IMR-90 (cell line): ENCODE measurements at regions not wholly inside any gene's neighbourhood (a gene's known extent, or its start where the extent isn't known, plus 50 kb on each side); places are given as distances from the start of the nearest gene placed in this dataset.

Experiments used
- ATAC-seq: fragments of 200-7000 bp; cut with Tn5 transposase; 2 replicates; pipeline ENCODE4 v1.9.1; 2020; ENCODE audit warnings: low read depth, mild to moderate bottlenecking, moderate library complexity
- BruUV-seq: library from RNA; stranded (reverse); fragments of 400-500 nt; replicated peaks from 2 replicates; lab custom pipeline; 2021; lab: Mats Ljungman, UMichigan
- CTCF ChIA-PET: fragments of 300-600 bp; formaldehyde crosslinking; extraction: SDS; loops from one replicate; lab custom pipeline; 2021; ENCODE audit warnings: antibody characterized with exemption; lab: Yijun Ruan, JAX
- POLR2A ChIA-PET: fragments of 300-600 bp; sonication (Branson Sonifier 250); formaldehyde crosslinking; loops from one replicate; lab custom pipeline; 2022; ENCODE audit warnings: antibody characterized with exemption; ENCODE audit not compliant: unreplicated experiment; lab: Charles Lee
- DNase-seq: peaks from one replicate; pipeline ENCODE4 v3.0.0; 2013
- H2AFZ ChIP-seq: replicated peaks from 2 replicates; pipeline ENCODE3; 2013; ENCODE audit warnings: low read length, mild to moderate bottlenecking; ENCODE audit not compliant: poor library complexity
- H2AK5ac ChIP-seq: 2 replicates; pipeline ENCODE4 v1.6.1; 2013; ENCODE audit warnings: low read depth, low read length, inconsistent platforms
- H2AK9ac ChIP-seq: replicated peaks from 2 replicates; pipeline ENCODE3; 2013; ENCODE audit warnings: mild to moderate bottlenecking, low read depth, low read length, moderate library complexity; ENCODE audit not compliant: poor library complexity
- H2BK120ac ChIP-seq: 2 replicates; pipeline ENCODE4 v1.6.1; 2013; ENCODE audit warnings: low read depth, low read length, inconsistent platforms
- H2BK15ac ChIP-seq: 3 replicates; pipeline ENCODE4 v1.6.1; 2013; ENCODE audit warnings: low read depth, low read length, inconsistent platforms
- H2BK20ac ChIP-seq: 2 replicates; pipeline ENCODE4 v1.6.1; 2013; ENCODE audit warnings: low read depth, mild to moderate bottlenecking, inconsistent platforms, low read length, moderate library complexity
- H2BK5ac ChIP-seq: 2 replicates; pipeline ENCODE4 v1.6.1; 2013; ENCODE audit warnings: mild to moderate bottlenecking, low read depth, low read length, inconsistent platforms; ENCODE audit not compliant: poor library complexity, severe bottlenecking
- H3K14ac ChIP-seq: replicated peaks from 2 replicates; pipeline ENCODE4 v1.6.1; 2013; ENCODE audit warnings: low read depth, low read length, inconsistent platforms
- H3K18ac ChIP-seq: 2 replicates; pipeline ENCODE4 v1.6.1; 2013; ENCODE audit warnings: low read depth, low read length, control low read depth
- H3K23ac ChIP-seq: 2 replicates; pipeline ENCODE4 v1.6.1; 2013; ENCODE audit warnings: low read depth, low read length, inconsistent platforms
- H3K27ac ChIP-seq: 2 replicates; pipeline ENCODE4 v1.5.1; 2013; ENCODE audit warnings: mild to moderate bottlenecking, control low read depth, low read length; ENCODE audit not compliant: insufficient read depth
- H3K27me3 ChIP-seq: 2 replicates; pipeline ENCODE4 v1.6.1; 2013; ENCODE audit warnings: low read length; ENCODE audit not compliant: control insufficient read depth, insufficient read depth
- H3K36me3 ChIP-seq: 2 replicates; pipeline ENCODE4 v1.6.1; 2013; ENCODE audit warnings: low read length, mixed read lengths; ENCODE audit not compliant: control insufficient read depth, insufficient read depth
- H3K4ac ChIP-seq: 2 replicates; pipeline ENCODE4 v1.6.1; 2013; ENCODE audit warnings: low read depth, low read length, inconsistent platforms
- H3K4me1 ChIP-seq: 2 replicates; pipeline ENCODE4 v1.6.1; 2013; ENCODE audit warnings: low read length, mixed read lengths; ENCODE audit not compliant: control insufficient read depth, insufficient read depth
- H3K4me2 ChIP-seq: 2 replicates; pipeline ENCODE4 v1.6.1; 2013; ENCODE audit warnings: low read depth, mild to moderate bottlenecking, control low read depth, low read length, moderate library complexity
- H3K4me3 ChIP-seq: 2 replicates; pipeline ENCODE4 v1.5.1; 2013; ENCODE audit warnings: low read depth, mild to moderate bottlenecking, control low read depth, low read length, moderate library complexity; ENCODE audit not compliant: insufficient read depth
- H3K56ac ChIP-seq: 2 replicates; pipeline ENCODE4 v1.6.1; 2013; ENCODE audit warnings: low read length, inconsistent platforms; ENCODE audit not compliant: insufficient read depth; ENCODE audit errors: extremely low read depth
- H3K79me1 ChIP-seq, 2 experiments: 2 replicates each; pipeline ENCODE4 v1.6.1; 2013; ENCODE audit warnings: low read length in 2 of 2, inconsistent platforms in 1 of 2, low read depth in 1 of 2
- H3K9ac ChIP-seq: 2 replicates; pipeline ENCODE4 v1.6.1; 2013; ENCODE audit warnings: low read depth, low read length, control low read depth
- H3K9me1 ChIP-seq: 2 replicates; pipeline ENCODE4 v1.6.1; 2013; ENCODE audit warnings: low read length, inconsistent platforms; ENCODE audit not compliant: insufficient read depth
- H3K9me3 ChIP-seq: 2 replicates; pipeline ENCODE4 v1.6.1; 2013; ENCODE audit warnings: low read length; ENCODE audit not compliant: control insufficient read depth, insufficient read depth
- H4K20me1 ChIP-seq: 2 replicates; pipeline ENCODE4 v1.6.1; 2013; ENCODE audit warnings: low read length, inconsistent platforms; ENCODE audit not compliant: insufficient read depth
- H4K5ac ChIP-seq: 2 replicates; pipeline ENCODE4 v1.6.1; 2013; ENCODE audit warnings: mild to moderate bottlenecking, low read depth, low read length, control low read depth
- H4K8ac ChIP-seq, 2 experiments: 2 replicates each; pipeline ENCODE4 v1.6.1; 2013; ENCODE audit warnings: low read depth in 2 of 2, low read length in 2 of 2, control low read depth in 1 of 2, inconsistent platforms in 1 of 2
- H4K91ac ChIP-seq: 2 replicates; pipeline ENCODE4 v1.6.1; 2013; ENCODE audit warnings: low read depth, low read length, inconsistent platforms; ENCODE audit not compliant: insufficient read depth
- BHLHE40 ChIP-seq: fragments of 150-350 bp; IDR thresholded peaks from 2 replicates; pipeline ENCODE4 v1.6.1; 2016; ENCODE audit warnings: mild to moderate bottlenecking, low read depth, low read length
- CEBPB ChIP-seq: IDR thresholded peaks from 2 replicates; pipeline ENCODE4 v1.6.1; 2012; ENCODE audit warnings: low read depth, low read length, improper control_type of control experiment
- CHD1 ChIP-seq: IDR thresholded peaks from 2 replicates; pipeline ENCODE4 v1.6.1; 2012; ENCODE audit warnings: low read depth, low read length, improper control_type of control experiment
- FOS ChIP-seq: fragments of 150-350 bp; IDR thresholded peaks from 2 replicates; pipeline ENCODE4 v1.6.1; 2016; ENCODE audit warnings: low read depth, low read length
- MAFK ChIP-seq: IDR thresholded peaks from 2 replicates; pipeline ENCODE4 v1.6.1; 2012; ENCODE audit warnings: low read depth, low read length, improper control_type of control experiment
- MAZ ChIP-seq: IDR thresholded peaks from 2 replicates; pipeline ENCODE4 v1.6.1; 2012; ENCODE audit warnings: low read depth, mild to moderate bottlenecking, low read length, improper control_type of control experiment, moderate library complexity, borderline replicate concordance
- MXI1 ChIP-seq: IDR thresholded peaks from 2 replicates; pipeline ENCODE4 v1.6.1; 2012; ENCODE audit warnings: low read depth, mild to moderate bottlenecking, low read length, moderate library complexity, borderline replicate concordance
- NFE2L2 ChIP-seq: fragments of 150-350 bp; IDR thresholded peaks from 2 replicates; pipeline ENCODE4 v1.6.1; 2016; ENCODE audit warnings: low read depth, mild to moderate bottlenecking, low read length
- POLR2A ChIP-seq: IDR thresholded peaks from 2 replicates; pipeline ENCODE4 v1.6.1; 2012; ENCODE audit warnings: mild to moderate bottlenecking, low read depth, low read length
- RAD21 ChIP-seq: IDR thresholded peaks from 2 replicates; pipeline ENCODE4 v1.6.1; 2012; ENCODE audit warnings: low read length, improper control_type of control experiment
- RCOR1 ChIP-seq: IDR thresholded peaks from 2 replicates; pipeline ENCODE4 v1.6.1; 2012; ENCODE audit warnings: mild to moderate bottlenecking, low read length, improper control_type of control experiment; ENCODE audit not compliant: insufficient replicate concordance
- RFX5 ChIP-seq: IDR thresholded peaks from 2 replicates; pipeline ENCODE4 v1.8.0; 2012; ENCODE audit warnings: low read depth, mild to moderate bottlenecking, low read length, moderate library complexity
- SMC3 ChIP-seq: fragments of 150-350 bp; IDR thresholded peaks from 2 replicates; pipeline ENCODE4 v1.6.1; 2016; ENCODE audit warnings: low read depth, mild to moderate bottlenecking, antibody characterized with exemption, low read length, moderate library complexity
- USF2 ChIP-seq: fragments of 150-350 bp; IDR thresholded peaks from 2 replicates; pipeline ENCODE4 v1.6.1; 2017; ENCODE audit warnings: mild to moderate bottlenecking, antibody characterized with exemption, low read length, low read depth
- WGBS, 2 experiments: methylation state at CpG; one replicate each; pipeline versions ENCODE4 v1.1.5 to v1.1.7; 2013; ENCODE audit warnings: missing lambda C conversion rate in 2 of 2; ENCODE audit not compliant: insufficient read length in 1 of 2; ENCODE audit errors: extremely low coverage in 2 of 2; 5-methylcytosine and 5-hydroxymethylcytosine counted together
- dilution Hi-C: fragments of 300-500 bp; cut with HindIII; formaldehyde crosslinking; loops from one replicate; pipeline ENCODE4 v1.14.3; 2018; ENCODE audit warnings: low sequenced_read_pairs; ENCODE audit not compliant: unreplicated experiment
- in situ Hi-C: fragments of 300-500 bp; cut with MboI; formaldehyde crosslinking; loops from 3 replicates; pipeline ENCODE4 v1.14.3; 2019; ENCODE audit warnings: low sequenced_read_pairs, inconsistent platforms, mixed read lengths
- intact Hi-C: fragments of 100-400 bp; cut with micrococcal nuclease; formaldehyde crosslinking; loops from 2 replicates; pipeline ENCODE4 v1.10.0; 2022
- TF ChIP-seq, protein P1 (sequence below): fragments of 150-350 bp; IDR thresholded peaks from 2 replicates; pipeline ENCODE4 v1.6.1; 2016; ENCODE audit warnings: low read depth, mild to moderate bottlenecking, low read length, moderate library complexity, borderline replicate concordance
- TF ChIP-seq, protein P2 (sequence below): conservative IDR thresholded peaks from 2 replicates; pipeline ENCODE4 v1.5.1; 2012; ENCODE audit warnings: mild to moderate bottlenecking, low read depth, low read length, improper control_type of control experiment

DNA sequence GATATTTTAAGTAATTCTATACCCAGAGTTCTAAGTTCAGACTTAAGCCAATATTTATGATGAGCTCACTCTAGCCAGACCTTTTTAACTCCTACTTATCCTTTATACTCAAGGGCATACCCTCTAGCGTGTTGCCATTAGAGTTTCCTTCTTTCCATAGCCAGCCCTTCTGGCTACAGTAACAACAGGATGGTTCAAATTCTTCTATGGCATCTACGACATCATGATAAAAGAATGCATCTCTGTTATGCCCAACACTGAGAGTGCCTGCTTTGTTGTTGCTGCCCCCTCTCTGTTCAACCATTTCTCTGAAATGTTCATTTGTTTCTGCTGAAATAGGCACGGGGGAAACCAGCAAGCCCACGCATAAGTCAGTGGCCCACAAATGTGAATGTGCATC lies 104.5 kb downstream of the UBE2NL start:
- no peaks in the 10 kb centered on the region for H4K20me1 ChIP-seq
- H3K79me1 ChIP-seq: no peaks in the 10 kb centered on the region
- H2BK15ac ChIP-seq: no peak overlapping the region
- no peak overlapping the region for H3K18ac ChIP-seq
- no peak overlapping the region for H3K23ac ChIP-seq
- no peak overlapping the region for H2AK9ac ChIP-seq
- no peaks in the 10 kb centered on the region for H3K36me3 ChIP-seq
- H2BK120ac ChIP-seq: no peak overlapping the region
- peaks cover 9% of the 10 kb centered on the region for H3K9me3 ChIP-seq
- no peak overlapping the region for H3K4me2 ChIP-seq
- ATAC-seq: no peak
- no peak overlapping the region for H3K56ac ChIP-seq
- in situ Hi-C loops: no loop called here
- WGBS, 2 experiments: 14% methylated on average over 1 of the region's 4 CpGs; no CpG with 5 or more reads in 1 of the 2 experiments
- intact Hi-C loops: no loop called here
- H2AFZ ChIP-seq: no peak overlapping the region
- dilution Hi-C loops: no loop called here
- no peak overlapping the region for H3K4ac ChIP-seq
- no peaks in the 10 kb centered on the region for H3K27me3 ChIP-seq
- H4K8ac ChIP-seq: no peak overlapping the region
- no peak overlapping the region for H4K5ac ChIP-seq
- H3K14ac ChIP-seq: no peak overlapping the region
- no peak for TF ChIP-seq MAFK
- no peak for TF ChIP-seq USF2
- TF ChIP-seq RAD21: no peak
- TF ChIP-seq BHLHE40: no peak
- no peak for TF ChIP-seq MXI1
- no peak for TF ChIP-seq MAZ
- no peak for TF ChIP-seq CHD1
- no peak for TF ChIP-seq RCOR1
- no peak for TF ChIP-seq RFX5
- TF ChIP-seq CEBPB: no peak
- TF ChIP-seq NFE2L2: no peak
- TF ChIP-seq POLR2A: no peak
- no peak for TF ChIP-seq SMC3
- TF ChIP-seq FOS: no peak
- TF ChIP-seq, protein P1, sequence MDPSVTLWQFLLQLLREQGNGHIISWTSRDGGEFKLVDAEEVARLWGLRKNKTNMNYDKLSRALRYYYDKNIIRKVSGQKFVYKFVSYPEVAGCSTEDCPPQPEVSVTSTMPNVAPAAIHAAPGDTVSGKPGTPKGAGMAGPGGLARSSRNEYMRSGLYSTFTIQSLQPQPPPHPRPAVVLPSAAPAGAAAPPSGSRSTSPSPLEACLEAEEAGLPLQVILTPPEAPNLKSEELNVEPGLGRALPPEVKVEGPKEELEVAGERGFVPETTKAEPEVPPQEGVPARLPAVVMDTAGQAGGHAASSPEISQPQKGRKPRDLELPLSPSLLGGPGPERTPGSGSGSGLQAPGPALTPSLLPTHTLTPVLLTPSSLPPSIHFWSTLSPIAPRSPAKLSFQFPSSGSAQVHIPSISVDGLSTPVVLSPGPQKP: no peak
- TF ChIP-seq, protein P2, sequence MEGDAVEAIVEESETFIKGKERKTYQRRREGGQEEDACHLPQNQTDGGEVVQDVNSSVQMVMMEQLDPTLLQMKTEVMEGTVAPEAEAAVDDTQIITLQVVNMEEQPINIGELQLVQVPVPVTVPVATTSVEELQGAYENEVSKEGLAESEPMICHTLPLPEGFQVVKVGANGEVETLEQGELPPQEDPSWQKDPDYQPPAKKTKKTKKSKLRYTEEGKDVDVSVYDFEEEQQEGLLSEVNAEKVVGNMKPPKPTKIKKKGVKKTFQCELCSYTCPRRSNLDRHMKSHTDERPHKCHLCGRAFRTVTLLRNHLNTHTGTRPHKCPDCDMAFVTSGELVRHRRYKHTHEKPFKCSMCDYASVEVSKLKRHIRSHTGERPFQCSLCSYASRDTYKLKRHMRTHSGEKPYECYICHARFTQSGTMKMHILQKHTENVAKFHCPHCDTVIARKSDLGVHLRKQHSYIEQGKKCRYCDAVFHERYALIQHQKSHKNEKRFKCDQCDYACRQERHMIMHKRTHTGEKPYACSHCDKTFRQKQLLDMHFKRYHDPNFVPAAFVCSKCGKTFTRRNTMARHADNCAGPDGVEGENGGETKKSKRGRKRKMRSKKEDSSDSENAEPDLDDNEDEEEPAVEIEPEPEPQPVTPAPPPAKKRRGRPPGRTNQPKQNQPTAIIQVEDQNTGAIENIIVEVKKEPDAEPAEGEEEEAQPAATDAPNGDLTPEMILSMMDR: no peak
- POLR2A ChIA-PET: no interaction called here
- H2BK5ac ChIP-seq: no peak overlapping the region
- H2BK20ac ChIP-seq: no peak overlapping the region
- no peak overlapping the region for H3K4me3 ChIP-seq
- CTCF ChIA-PET: no interaction called here
- no peak overlapping the region for H2AK5ac ChIP-seq
- no peak overlapping the region for H4K91ac ChIP-seq
- DNase-seq: no peak
- BruUV-seq: no TSS peak
- H3K4me1 ChIP-seq: no peaks in the 10 kb centered on the region
- no peak overlapping the region for H3K9ac ChIP-seq
- H3K9me1 ChIP-seq: no peaks in the 10 kb centered on the region
- no peak overlapping the region for H3K27ac ChIP-seq
